Activated CD4-positive, alpha-beta T cell treated with anti-CD3 and anti-CD28 coated beads for 24 hours (primary cell): ENCODE measurements at regions not wholly inside any gene's neighbourhood (a gene's known extent, or its start where the extent isn't known, plus 50 kb on each side); places are given as distances from the start of the nearest gene placed in this dataset.
A peak's percentile ranks its signal among the peaks of the same experiment; 100 is the strongest.
"Not testable (repeated sequence)": the region's sequence is repeated elsewhere in the genome, so short reads cannot be mapped to it uniquely, and the experiment has no call there.

ENCODE experiments used
- DNase-seq, 2 donors: peaks; one replicate each; pipeline ENCODE4 v3.0.0-alpha.2; 2020; ENCODE audit warnings: low read depth in 2 of 2

GRCh38 chrX:140633105-140633504, 76.5 kb upstream of the LINC00632 start:
- not testable (repeated sequence) for DNase-seq

GRCh38 chrX:140608111-140608510, 101.4 kb upstream of the LINC00632 start:
- no peak for DNase-seq

- no peak for DNase-seq
Measured at GRCh38 chrX:140602140-140602539, 97.3 kb upstream of the SOX3 start.

GRCh38 chrX:140599851-140600250, 95.0 kb upstream of the SOX3 start:
- DNase-seq = no peak

- no peak for DNase-seq
Measured at GRCh38 chrX:140589657-140590056, 84.8 kb upstream of the SOX3 start.

- DNase-seq = no peak
Measured at GRCh38 chrX:140586951-140587350, 82.1 kb upstream of the SOX3 start.

GRCh38 chrX:140580478-140580877, 75.6 kb upstream of the SOX3 start:
- DNase-seq = no peak

- peak in 1 of 2 donors; percentile 6 for DNase-seq
Measured at GRCh38 chrX:140572724-140573123, 67.9 kb upstream of the SOX3 start.

- DNase-seq = no peak
Measured at GRCh38 chrX:140563893-140564292, 59.0 kb upstream of the SOX3 start.
